ENCODE measurements at regions not wholly inside any gene's neighbourhood (a gene's known extent, or its start where the extent isn't known, plus 50 kb on each side); places are given as distances from the start of the nearest gene placed in this dataset.

DNA sequence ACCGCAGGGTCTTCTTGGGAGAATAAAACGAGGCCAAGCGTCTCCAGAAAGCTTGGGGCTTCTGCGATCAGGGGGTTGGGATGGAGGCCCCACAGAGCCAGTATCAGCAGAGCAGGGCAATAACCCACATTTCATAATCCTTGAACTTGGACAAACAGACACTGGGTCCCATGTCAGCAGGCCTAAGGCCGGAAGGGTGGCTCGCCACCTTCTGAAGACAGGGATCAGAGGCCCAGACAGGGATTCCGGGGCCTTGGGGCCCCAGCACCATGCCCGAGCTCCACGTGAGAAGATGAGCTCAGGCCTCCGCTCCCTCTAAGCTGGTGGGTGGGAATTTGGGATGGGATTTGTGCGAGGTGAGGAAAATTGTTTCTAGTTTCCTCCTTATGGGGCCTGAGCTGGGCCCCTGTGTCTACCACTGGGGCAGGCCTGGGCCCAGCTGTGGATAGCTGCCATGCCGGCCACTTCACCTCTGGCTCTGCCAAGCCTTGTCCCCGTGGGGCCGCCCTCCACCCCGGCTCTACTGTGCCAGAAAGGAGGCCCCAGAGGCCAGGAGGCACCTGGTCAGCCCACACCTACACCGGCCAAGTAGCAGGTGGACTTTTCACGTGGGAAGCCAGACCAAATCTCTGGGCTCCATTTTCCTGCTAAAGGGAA is 67.2 kb upstream of the DLK1 start:
- no peak for DNase-seq

DNA sequence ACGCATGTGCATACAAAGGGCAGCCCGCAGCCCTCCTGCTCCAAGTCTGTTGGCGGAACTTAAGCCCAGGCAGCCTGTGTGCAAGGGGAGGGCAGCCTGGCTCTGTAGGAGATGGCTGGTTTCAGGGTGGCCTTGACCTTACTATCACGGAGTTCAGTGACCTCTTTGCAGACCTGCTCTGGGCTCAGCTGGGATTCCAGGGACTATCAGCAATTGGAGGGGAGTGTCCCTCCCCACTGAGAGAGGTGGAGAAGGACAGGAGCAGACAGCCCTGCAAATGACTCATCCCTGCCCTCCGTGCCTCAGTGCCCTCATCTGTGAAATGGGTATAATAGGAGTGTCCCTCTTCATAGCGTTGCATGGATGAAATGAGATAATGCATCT is 66.2 kb upstream of the DLK1 start:
- no peak for DNase-seq

DNA sequence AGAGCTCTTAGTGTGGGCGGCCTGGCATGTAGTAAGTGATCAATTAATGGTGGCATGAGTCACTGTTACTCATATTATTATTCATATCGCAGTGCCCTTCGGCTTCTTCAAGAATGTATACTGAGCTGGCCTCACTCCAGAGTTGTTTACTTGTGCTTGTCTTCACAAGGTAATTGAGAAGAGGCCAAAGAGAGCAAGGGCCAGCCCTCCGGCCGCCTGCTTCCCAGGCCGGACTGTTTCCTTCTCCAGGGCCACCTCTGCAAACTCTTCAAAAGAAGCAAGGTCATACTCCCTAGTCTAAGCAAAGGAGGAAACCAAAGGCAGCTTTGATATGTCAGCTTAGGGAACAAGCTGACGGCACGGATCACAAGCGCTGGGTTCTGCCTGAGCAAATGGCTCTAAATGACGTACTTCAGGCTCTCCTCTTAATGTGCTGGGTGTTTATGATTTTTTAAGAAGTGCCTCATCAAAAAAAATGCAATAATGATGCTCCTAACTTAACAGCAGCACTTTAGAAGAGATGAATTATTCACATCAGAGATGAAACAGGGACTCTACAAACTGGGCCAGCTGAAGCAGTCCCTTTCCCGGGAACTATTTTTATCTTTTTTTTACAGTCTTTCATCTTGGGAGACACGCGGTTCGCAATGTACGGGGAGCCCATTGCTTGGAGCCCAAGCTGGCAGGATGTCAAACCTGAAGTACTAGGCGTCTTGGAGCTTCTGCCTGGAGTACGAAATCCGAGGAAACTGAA is 65.6 kb upstream of the DLK1 start:
- no peak for DNase-seq

DNA sequence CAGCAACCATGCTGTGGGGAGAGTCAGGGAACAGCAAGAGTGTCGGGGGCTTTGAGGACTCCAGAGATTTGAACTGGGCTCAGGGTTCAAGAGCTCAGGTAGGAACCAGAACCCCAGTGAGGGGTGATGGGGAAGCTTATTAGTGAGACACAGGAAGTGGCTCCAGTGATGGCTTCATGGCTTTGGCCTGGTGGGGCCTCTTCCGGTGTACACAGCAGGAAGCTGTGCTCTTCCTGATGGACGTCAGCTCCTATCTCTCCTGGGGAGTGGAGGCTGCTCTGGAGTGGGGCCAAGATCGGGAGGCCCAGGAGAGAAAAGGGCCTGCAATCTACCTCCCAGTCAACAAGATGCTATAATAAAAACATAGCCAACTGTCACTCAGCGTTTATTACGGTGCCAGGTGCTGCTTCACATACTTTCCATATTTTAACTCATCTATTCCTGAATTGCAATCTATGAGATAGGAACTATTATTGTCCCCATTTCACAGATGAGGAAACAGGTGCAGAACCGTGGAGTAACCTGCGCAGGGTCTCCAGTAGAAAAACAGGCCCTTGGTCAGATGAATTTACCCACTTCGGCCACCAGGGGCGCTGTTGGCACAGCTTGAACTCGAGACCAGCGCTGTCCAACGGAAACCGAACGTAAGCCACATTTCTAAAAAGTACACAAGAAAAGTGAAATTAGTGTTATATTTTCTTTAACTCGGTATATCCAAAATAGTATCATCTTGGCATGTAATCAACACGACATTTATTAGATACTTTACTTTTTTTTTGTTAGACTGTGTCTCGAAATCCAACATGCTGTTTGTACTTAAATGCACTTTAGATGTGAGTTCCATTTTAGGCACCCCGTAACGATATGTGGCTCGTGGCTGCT is 63.6 kb upstream of the DLK1 start:
- peak; percentile 4 for DNase-seq

DNA sequence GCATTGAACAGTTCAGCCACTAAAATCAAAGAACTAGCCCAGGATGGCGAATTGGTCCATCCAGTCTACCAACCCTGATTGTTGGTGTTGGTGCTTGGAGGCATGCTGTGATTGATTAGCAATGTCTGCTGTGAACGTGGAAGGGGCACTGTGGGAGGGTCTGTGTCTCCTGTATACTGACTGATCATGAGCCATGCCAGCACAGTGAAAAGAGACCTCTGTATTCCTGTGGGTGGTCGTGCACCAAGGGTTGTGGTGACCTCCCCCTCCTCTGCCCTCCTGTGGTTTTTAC is 63.0 kb upstream of the DLK1 start:
- no peak for DNase-seq

DNA sequence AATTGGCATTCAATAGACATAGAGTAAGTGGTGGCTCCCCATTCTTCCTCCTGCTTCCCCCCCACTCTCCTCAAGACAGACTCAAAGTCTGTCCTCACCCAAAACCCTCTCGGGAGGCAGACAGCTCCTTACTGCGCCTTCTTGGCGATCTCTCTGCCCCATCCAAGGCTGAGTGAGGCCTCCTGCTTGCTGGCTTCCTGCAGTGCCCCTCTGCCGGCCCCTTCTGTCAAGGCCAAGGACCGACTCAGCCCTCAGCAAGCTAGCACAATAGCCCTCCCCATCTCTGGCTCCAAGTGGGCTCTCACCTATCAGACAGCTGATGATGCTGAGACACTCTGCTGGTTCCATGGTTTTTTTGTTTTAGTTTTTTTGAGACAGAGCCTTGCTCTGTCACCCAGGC is 62.5 kb upstream of the DLK1 start:
- no peak for DNase-seq

DNA sequence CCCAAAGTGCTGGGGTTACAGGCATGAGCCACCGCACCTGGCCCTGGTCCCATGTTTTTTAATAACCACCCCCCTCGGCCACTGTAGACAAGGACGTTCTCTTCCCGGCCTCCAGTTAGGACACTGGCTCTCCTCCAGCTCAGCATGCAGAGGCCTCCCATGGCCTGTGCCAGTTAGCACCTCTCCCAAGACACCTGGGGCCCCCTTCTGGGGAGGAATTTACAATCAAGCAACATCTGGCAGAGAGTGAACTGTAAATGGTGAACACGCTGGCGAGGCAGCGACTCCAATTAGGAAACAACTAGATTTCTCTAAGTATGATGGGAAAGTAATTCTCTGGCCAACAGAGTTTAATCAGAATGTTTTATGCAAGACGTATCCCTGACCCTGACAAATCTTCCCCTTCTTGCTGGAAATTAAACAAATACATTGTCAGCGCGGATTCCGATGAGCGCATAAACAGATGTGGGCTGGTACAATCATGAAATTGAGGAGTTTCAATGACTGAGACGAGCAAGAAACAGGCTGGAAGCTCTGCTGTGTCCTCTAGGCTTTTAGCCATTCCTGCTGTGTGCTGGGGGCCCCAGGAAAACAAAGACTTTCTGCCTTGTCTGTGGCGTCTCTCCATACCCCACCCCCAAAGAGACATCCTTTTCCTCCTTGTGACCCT is 61.7 kb upstream of the DLK1 start:
- no peak for DNase-seq

DNA sequence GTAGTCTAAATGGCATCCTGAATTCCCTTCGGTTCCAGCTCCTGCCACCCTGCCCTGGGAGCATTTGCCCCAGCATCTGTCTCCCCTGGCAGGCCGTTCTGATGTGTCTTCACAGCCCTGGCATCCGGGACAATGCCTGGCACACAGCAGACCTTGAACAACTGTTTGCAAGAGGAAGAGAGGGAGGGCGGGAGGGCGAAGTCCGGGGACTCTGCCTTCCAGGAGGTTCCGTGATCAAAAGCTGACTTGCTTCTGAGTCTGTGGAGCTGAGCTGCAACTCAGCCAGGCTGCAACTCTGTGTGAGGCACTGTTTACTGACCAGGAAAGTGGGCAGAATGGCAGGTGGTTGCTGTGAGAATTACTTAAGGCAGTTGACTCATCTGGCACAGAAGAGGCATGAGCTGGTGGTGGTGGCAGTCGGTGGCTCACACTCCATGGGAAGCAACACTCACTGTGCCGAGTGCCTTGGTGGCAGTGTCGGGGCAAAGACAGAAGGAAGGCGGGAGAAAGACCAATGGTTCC is 61.1 kb upstream of the DLK1 start:
- no peak for DNase-seq

DNA sequence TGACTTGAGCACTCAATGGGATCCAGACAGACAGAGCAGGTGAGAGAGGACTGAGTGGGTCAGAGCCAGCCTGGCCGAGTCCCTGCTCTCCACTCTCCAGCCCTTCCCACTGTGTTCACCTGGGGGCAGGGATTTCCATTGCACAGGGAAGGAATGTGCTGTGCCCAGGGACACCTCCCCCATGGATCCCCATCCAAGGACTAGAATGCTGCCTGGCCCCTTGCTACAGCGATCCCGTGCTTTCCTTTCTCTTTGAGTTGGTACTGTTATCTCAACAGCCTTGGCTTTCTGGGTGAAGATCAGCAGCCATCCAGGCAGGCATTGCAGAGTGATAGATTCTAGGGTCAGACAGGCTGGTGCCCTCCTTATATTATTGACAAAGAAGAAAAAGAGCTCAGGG is 60.3 kb upstream of the DLK1 start:
- no peak for DNase-seq

DNA sequence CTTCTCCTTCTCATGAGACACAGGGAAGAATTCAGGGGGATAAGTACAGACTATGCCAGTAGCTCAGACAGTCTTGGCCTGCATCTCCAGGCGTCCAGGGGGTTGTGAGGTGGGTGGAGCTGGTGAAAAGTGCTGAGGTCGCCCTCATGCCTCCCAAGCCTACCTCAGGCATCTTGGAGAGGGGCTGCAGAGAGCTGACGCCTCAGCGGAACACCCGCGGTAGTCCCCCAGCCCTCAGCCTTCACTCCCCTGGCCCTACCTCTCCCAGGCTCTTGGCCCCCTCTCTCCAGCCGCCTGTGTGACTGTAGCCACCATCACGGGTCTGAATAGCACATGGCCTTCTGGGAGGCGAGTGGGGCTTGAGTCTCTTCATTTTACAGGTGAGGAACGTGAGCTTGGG is 59.8 kb upstream of the DLK1 start:
- no peak for DNase-seq

DNA sequence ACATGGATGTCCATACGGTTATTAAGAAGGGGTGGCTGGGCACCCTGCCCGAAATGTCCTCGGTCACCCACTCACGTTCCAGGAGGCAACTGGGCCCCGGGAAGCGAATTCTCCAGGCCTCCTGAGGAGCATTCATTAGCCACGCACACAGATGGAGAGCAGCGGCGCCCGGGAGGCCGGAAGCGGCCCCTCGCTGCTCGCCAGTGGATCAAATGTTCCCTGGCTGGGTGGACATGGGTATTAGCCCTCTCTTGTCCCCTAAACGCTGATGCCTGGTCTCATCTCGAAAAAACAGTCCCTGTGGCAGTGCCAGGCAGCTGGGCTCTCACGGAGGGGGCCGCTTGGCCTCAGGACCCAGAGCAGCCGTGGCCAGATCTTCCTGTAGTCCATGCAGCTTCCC is 59.0 kb upstream of the DLK1 start:
- DNase-seq = no peak

DNA sequence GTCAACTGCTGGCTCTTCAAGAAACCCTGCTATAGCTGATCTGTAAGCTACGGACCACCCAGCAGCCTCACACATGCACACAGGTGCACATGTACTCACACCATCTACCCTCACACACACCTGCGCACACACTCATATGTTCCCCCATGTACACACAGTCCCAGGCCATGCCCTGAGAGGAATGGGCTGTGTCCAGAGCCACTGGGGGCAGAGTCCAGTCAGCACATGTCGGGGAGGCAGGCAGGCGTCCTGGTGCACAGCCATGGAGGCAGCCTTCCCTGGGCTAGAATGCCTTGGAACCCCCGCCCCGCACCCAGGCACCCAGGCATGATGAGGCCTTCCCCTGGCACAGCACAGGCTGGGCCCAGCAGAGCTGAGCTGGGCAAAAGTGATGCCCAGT is 58.3 kb upstream of the DLK1 start:
- DNase-seq = no peak

DNA sequence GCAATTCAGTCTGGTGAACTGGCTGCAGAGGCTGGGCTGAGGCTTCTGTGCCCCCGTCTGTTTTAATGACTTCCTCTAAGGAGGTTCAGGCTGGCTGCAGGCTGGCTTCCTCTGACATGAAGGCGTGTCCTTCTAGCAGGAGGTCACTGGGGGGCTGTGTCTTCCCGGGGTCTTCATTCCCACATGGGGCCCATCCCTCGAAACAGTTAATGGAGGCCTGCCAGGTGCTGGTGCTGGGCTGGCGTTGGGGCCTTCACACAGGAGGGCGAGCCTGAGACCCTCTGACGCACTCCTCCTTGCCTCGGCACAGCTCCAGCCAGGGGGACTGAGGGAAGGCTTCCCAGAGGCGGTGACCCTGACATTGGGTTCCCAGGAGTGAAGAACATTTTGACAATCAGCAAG is 57.7 kb upstream of the DLK1 start:
- DNase-seq = no peak

DNA sequence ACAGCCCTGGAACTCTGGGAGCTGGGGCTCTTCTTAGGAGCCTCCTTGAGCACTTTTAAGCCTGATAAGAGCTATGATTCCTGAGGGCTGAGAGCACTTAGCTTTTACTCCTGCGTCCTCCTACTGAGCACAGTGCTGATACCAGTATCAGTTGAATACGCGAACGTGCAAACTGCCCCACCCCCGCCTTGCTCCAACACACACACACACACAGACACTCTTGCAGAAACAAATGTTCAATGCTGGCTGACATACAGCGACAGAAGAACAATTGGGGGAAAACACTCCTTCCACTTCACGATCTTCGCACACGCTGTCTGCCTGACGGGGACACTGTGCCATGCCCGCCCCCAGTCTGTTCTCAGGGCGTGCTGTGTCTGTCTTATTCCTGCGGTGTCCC is 57.2 kb upstream of the DLK1 start:
- DNase-seq = no peak

DNA sequence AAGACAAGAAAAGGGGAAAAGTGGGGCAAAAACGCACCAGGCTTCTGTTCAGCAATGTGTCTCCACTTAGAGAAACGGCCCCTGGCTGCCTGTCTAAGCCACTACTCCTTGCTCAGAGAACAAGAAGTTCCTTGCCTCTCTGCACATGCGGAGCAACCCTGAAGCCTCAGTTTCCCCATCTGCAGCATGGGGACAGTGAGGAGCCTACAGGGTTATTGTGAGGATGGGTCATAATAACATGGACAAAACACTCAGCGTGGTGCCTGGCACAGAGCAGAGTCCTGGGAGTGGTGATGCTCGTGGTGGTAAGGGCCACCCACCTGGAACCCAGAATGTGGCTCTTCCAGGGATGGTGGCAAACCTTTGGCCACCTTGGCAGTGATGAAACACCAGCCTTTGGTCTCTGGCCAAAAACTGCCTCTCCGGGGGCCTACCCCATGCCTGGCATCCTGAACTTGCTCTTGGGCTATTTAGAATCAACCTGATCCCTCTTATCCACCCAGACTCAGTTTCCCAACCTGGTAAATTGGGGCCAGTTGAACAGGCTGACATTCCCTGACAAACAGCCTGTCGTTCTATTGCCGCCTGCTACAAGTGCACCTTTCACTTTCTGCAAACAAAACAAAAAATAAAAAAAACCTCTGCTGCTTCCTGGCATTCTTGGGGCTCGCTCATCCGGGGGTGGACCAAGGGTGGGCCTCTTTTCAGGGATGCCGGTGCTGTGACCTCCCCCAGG is 56.5 kb upstream of the DLK1 start:
- DNase-seq = no peak

DNA sequence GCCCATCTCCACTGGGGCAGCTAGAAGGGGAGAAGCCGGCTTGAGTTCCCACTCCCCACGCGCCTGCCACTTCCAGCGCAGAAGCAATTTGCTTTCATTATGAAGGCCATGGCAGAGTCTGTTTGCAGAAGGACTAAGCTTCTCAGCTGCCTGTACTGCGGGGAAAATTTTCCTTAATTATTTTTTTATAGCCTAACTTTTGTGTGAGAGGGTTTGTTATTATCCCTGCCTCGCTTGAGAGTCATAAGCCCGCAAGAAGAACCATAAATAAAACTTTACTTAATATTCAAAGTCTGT is 56.0 kb upstream of the DLK1 start:
- no peak for DNase-seq

DNA sequence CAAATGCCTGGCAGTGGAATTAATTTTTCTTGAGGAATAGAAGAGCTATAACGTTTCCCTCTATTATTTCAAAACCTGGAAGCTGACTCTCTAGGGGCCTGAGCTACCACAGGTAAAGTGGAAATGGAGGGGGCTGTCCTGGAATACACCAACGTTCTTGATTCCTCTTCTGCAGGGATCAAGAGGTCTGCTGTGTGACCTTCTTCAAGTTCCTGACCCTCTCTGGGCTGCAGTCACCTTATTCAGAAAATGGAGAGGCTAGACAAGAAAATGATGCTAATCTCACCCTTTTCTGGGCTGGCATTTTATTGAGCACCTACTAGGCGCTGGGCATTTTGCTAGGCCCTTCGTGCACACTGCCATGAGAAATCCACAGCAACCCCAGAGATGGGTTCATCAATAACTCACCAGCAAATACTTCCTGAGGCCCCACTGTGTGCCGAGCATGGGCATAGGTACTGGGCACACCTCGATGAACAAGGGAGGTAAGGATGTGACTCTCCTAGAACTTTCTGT is 55.2 kb upstream of the DLK1 start:
- DNase-seq = no peak

DNA sequence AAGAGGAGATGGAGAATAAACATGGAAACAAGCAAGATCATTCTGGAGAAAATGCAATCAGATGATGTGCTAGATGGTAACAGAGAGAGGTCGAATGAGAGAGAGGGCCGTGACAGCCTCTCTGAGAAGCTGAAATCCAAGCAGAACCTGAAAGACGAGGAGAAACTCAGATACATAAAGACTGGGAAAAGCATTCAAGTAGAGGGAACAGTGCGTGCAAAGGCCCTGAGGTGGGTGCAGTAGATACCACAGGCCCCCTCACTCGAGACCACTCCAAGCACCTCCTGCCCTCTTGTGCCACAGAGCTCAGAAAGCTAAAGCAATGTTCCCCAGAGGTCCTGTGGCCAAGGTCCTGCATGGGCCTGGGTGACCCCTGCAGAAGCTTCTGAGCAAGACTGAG is 54.8 kb upstream of the DLK1 start:
- DNase-seq = no peak

DNA sequence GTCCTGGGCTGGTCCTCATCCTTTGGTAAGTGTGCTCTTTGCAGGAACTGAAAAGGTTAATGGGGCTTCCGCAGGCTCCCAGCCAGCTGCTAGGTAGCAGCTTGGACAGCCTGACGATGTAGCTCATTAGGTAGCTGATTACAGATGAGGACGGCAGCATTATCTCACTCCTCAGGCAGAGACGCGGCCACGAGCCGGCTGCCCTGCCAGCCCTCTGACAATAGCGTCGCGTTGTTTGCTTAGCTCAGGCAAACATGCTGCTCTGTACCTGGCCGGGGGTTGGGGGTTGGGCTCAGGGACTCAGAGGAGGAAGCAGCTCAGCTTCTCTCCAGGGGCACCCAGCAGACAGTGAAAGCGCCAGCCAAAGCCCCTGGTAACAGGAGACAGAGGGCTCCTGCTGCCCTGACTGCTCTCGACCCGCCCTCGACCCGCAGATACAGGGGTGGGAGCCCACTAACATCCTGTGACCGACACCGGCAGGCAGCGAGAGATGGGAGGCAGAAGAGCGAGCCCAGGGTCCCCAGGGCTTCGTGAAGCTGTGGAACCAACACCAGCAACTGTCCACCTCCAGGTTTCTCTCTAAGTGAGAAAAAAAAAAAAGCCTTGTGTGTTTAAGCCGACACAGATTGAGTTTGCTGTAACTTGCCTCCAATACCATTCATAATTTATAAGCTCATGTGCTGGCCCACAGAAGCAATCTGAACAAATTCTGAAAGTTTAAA is 53.4 kb upstream of the DLK1 start:
- peak; percentile 74 for DNase-seq

DNA sequence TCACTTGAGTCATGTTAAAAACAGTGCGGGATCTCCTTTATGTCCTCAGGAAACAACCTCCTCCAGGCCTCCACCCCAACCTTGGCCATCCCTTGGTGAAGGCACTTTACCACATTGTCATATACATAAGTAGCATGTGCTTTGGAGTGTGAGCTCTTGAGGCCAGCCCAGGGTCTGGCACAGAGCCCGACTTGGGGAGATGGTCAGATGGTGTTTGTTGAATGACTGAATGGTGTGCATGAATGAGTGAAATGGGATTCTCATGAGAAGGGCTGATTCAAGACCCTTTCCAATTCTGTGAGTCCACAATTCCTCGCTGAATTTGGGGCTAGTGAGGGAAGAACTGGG is 52.9 kb upstream of the DLK1 start:
- no peak for DNase-seq

DNA sequence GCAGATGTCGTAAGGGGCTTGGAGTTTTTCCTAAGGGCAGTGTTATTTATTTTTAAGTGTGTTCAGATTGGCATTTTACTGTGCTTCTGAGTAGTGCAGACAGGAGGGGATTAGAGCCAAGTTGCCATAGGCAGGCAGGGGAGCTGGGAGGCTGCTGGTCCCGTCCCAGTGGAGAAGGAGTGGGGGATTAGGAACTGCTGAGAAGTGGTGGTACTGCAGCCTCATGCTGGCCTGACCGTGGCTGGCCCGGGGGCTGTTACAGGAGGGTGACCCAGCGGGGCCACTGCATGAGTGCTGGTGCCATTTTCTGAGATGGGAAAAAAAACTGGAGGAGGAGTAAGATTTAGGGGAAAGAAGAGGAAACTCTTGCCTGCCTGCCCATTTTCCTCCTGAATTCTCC is 52.3 kb upstream of the DLK1 start:
- no peak for DNase-seq
